RWPE1 (cell line): ENCODE measurements at regions not wholly inside any gene's neighbourhood (a gene's known extent, or its start where the extent isn't known, plus 50 kb on each side); places are given as distances from the start of the nearest gene placed in this dataset.

Experiments used
- CTCF ChIA-PET: fragments of 350-600 bp; sonication (Branson Sonifier 250); formaldehyde crosslinking; extraction: SDS; loops from one replicate; lab custom pipeline; 2021; lab: Yijun Ruan, JAX
- POLR2A ChIA-PET: fragments of 400-600 bp; formaldehyde crosslinking; extraction: SDS; loops from one replicate; lab custom pipeline; 2020; ENCODE audit warnings: antibody characterized with exemption; ENCODE audit not compliant: low non-redundant PET; lab: Yijun Ruan, JAX
- DNase-seq: peaks from one replicate; pipeline ENCODE4 v3.0.0; 2012; ENCODE audit warnings: low spot score
- H3K27ac ChIP-seq: fragments of 450-650 bp; 2 replicates; pipeline ENCODE4 v1.5.1; 2017
- CTCF ChIP-seq: fragments of 450-650 bp; conservative IDR thresholded peaks from 2 replicates; pipeline ENCODE4 v1.5.1; 2017; ENCODE audit warnings: low read depth, mild to moderate bottlenecking

DNA sequence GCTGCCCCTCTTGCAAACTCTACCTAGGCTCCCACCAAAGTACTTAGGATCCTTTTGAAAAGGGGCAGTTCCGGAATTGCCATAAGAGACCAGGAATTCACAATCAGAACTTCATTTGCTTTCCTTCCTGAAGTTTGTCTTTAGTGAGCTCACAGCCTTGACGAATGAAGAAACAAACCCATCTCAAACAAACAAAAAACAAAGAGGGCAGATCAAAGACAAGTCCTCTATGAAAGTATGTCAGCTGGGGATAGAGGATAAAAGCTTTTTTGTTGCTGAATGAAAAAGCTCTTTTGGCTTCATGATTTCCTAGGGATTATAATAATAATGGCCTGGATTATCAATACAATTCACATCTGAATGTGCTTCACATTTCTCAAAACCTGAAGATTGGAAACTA, 357.9 kb upstream of the DUSP10 start:
- ChIA-PET CTCF (no interaction called here), POLR2A (no interaction called here)
- no peak for DNase-seq
- no peak for TF ChIP-seq CTCF
- H3K27ac ChIP-seq = no peak overlapping the region

DNA sequence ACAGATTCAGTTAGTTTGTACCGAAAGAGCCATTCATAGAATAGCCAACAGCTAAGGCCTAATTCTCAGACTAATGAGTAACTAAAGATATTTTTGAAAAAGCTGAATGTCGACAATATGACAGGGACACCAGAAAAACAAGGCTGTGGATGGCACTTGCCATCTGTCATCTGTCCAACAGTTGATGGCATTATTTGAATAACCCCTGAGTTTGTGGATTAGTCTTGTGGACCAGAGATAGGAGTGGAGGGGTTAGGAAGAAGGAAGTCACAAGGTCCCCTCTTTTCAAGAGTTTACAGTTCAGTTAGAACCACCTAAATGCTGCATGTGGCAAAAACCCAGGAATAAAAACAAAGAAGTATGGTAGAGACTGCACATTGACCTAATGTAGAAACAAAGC, 356.5 kb upstream of the DUSP10 start:
- TF ChIP-seq CTCF = no peak
- POLR2A ChIA-PET = no interaction called here
- no peak for DNase-seq
- H3K27ac ChIP-seq = no peak overlapping the region
- CTCF ChIA-PET = no interaction called here

DNA sequence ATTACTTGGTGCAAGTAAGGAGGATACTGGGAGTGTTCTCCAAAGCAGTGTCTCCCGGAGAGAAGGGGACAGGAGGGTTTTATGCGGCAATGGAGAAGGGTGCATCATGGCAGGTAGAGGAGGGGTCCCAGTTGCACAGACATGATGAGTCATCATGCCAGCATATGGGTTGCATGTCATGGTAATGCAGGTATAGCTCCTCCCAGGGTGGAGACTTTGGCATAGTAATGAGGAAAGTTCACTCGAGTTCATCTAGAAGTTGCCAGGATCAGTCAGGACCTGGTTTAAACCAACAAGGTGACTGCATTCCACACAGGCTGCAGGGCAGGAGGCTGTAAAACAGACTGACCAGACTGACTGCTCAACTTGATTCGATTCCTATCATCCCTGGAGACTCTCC, 355.7 kb upstream of the DUSP10 start:
- ChIA-PET CTCF (interaction anchor here (0.7 kb wide), 1 partner anchor 789 kb away, joined by 3 read pairs; no protein-coding TSS in a partner anchor), POLR2A (no interaction called here)
- DNase-seq = peak; percentile 11

DNA sequence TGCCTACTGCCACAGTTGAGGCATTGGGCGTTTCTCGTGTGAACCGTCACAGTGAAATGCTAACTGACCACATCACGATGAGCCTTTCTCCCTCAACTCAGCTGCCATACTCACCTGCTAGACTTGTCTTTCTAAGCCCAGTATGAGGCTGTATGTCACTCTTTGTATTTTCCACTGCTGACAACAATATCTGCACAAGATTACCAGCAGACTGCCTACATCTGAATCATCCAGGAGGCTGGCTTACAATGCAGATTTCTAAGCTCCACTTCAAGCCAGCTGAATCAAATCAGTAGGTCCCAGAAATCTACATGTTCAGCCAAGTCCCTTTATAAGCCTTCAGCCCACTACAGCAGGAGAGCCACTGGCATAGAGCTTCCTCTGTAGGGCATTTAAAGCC, 355.0 kb upstream of the DUSP10 start:
- ChIA-PET CTCF (interaction anchor here (0.5 to 0.8 kb wide), 3 partner anchors 620 to 832 kb away, joined by 3 to 4 read pairs (median 3); no protein-coding TSS in a partner anchor), POLR2A (no interaction called here)
- DNase-seq = no peak
- no peak for TF ChIP-seq CTCF
- no peak overlapping the region for H3K27ac ChIP-seq

More for the DNA sequence above, 355.7 kb upstream of the DUSP10 start:
- TF ChIP-seq CTCF = no peak
- no peak overlapping the region for H3K27ac ChIP-seq

GRCh38 chr1:222096476-222096772, 354.5 kb upstream of the DUSP10 start:
- TF ChIP-seq CTCF = peak; percentile 6
- ChIA-PET CTCF (interaction anchor here (0.8 to 1.1 kb wide), 2 partner anchors 351 to 832 kb away, joined by 3 to 4 read pairs; no protein-coding TSS in a partner anchor), POLR2A (no interaction called here)
- no peak overlapping the region for H3K27ac ChIP-seq
- DNase-seq = no peak

DNA sequence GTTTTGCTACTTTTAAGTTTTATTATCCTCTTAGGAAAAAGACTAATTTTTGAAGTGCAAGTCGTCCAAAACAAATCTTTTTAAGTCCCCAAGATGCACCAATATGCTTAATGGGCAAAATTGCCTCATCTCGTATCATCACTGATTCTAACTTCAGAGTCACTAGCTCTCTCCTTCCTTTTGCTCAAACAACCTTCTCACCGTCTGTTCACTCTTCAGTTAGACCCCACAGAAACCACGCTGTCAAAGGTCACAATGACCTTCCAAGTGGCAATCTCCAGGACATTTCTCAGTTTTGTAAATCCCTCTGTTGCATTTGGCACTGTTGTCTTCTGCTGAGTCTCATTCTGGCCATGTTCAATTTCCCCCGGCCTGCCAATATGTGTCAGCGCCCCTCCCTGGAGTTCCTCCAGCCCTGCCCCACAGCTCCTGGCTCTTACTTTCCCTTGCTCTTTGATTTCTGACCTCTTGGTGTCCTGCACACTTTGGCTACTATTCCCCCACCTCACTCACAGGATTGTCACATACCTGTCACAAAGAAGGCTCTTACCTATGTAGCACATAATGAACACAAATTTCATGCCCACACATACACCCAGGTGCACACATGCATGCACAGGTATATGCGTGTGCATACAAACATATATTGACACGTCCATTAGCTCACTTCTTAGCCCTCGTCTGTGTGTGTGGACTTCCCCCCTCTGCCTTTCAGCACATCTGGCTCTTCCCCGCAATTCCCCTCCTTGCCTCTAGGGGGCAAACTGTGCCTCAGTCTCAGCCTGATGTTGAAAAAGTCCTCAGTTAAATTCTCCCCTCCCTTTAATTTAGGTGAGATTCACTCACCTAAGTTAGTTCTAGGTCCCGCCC, 354.0 kb upstream of the DUSP10 start:
- H3K27ac ChIP-seq = no peak overlapping the region
- CTCF ChIA-PET = interaction anchor here (0.7 to 1.1 kb wide), 4 partner anchors 10 to 351 kb away, joined by 3 to 6 read pairs (median 3); no protein-coding TSS in a partner anchor
- TF ChIP-seq CTCF = peak; percentile 68
- POLR2A ChIA-PET = no interaction called here
- DNase-seq = peak; percentile 36
